MG63 (cell line): ENCODE measurements at regions not wholly inside any gene's neighbourhood (a gene's known extent, or its start where the extent isn't known, plus 50 kb on each side); places are given as distances from the start of the nearest gene placed in this dataset.

Experiments
- DNase-seq: peaks from one replicate; pipeline ENCODE4 v3.0.0-alpha.2; 2020
- H3K27me3 ChIP-seq: fragments of 250-450 bp; sonication (Bioruptor Pico); 2 replicates; pipeline ENCODE4 v1.5.1; 2020; ENCODE audit warnings: mild to moderate bottlenecking, moderate library complexity
- H3K36me3 ChIP-seq: fragments of 250-450 bp; sonication (Bioruptor Pico); 2 replicates; pipeline ENCODE4 v1.5.1; 2020; ENCODE audit warnings: mild to moderate bottlenecking, moderate library complexity
- H3K4me3 ChIP-seq: fragments of 250-450 bp; sonication (Bioruptor Pico); 2 replicates; pipeline ENCODE4 v1.5.1; 2020; ENCODE audit warnings: mild to moderate bottlenecking, moderate library complexity
- H3K9me3 ChIP-seq: fragments of 250-450 bp; sonication (Bioruptor Pico); 2 replicates; pipeline ENCODE4 v1.5.1; 2020; ENCODE audit warnings: mild to moderate bottlenecking, moderate library complexity

GRCh38 chr6:2296781-2297180, 51.4 kb upstream of the GMDS start:
- Histone ChIP-seq H3K27me3 (no peaks in the 10 kb centered on the region), H3K36me3 (no peaks in the 10 kb centered on the region), H3K9me3 (no peaks in the 10 kb centered on the region), H3K4me3 (no peak overlapping the region)
- DNase-seq = no peak
